Stimulated activated CD4-positive, alpha-beta T cell treated with anti-CD3 and anti-CD28 coated beads, Interleukin-4, amount 100 ng/mL, for 48 hours (primary cell): ENCODE measurements at regions not wholly inside any gene's neighbourhood (a gene's known extent, or its start where the extent isn't known, plus 50 kb on each side); places are given as distances from the start of the nearest gene placed in this dataset.

ENCODE experiments used
- DNase-seq, 2 donors: peaks; one replicate each; pipeline ENCODE4 v3.0.0-alpha.2; 2020; ENCODE audit warnings: low read depth in 2 of 2

GRCh38 chr1:116232989-116233514 is 121.9 kb downstream of the MAB21L3 start:
- DNase-seq, result no peak

GRCh38 chr1:116234429-116234828 is 123.2 kb downstream of the MAB21L3 start:
- DNase-seq, result no peak

DNA sequence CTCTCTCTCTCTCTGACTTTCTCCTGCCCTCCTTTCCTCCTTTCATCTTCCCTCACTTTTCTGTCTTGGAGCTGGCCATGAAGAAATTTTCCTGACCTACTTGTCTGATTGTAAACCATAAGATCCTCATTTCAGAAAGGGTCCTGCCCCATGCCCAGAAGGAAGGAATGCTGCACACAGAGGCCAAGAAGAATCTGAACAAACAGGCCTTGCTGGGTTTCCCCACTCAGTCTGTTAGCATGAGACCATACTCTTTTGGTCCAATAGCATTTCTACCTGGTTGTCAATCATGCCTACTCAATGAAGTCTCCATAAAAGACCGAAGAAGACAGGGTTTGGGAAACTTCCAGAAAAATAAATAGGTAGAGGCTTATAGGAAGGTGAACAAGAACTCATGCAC is 128.7 kb downstream of the MAB21L3 start:
- DNase-seq, result no peak

GRCh38 chr1:116242741-116243140 is 130.3 kb upstream of the ATP1A1 start:
- DNase-seq, result no peak

DNA sequence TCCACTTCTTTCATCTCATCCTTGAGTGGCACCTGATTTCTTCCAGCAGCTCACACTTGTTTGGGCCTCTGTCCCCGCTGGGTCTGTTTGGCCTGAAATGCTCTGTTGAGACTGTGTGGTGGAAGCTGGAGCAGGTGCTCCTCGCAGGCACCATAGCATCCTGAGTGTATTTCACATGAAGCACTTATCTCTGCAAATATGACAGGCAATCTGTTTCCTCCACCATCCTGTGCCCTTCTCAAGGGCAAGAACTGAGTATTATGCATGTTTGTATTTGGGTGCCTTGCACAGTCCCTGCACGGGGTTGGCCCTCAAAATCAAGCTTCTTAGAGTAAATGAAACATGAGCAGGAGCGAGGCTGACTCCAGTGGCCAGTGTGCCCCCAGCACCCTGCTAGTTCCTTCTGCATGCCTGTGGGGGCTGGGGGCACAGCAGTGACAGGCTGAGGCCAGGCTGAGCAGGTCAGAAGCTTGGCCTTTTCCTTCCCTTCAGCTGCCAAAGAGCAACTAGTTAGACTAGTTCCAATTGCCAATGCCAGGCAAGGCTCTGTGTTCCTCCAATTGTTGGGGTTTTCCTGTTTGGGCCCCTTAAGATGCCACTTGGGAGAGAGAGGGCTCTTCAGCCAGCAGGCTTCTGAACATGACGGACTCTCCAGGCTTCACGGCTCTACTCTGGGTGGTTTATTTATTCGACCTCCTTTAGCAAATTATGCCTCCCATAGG is 129.6 kb upstream of the ATP1A1 start:
- no peak for DNase-seq

DNA sequence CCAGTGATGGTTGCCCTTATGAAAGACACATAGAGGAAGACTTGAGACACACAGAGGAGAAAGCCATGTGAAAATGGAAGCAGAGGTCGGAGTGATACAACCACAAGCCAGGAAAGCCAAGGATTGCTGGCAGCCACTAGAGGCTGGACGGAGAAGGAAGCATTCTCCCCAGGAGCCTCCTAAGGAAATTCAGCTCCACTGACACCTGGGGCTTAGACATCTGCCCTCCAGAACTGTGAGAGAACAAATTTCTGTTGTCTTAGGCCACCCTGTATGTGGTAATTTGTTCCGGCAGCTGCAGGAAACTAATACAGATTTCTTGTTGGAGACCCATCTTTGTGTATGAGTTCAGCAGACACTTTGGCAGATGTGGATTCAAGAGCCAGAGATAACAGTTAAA is 126.9 kb upstream of the ATP1A1 start:
- no peak for DNase-seq

GRCh38 chr1:116252271-116252670 is 120.8 kb upstream of the ATP1A1 start:
- DNase-seq, result no peak

GRCh38 chr1:116252785-116253184 is 120.3 kb upstream of the ATP1A1 start:
- no peak for DNase-seq

DNA sequence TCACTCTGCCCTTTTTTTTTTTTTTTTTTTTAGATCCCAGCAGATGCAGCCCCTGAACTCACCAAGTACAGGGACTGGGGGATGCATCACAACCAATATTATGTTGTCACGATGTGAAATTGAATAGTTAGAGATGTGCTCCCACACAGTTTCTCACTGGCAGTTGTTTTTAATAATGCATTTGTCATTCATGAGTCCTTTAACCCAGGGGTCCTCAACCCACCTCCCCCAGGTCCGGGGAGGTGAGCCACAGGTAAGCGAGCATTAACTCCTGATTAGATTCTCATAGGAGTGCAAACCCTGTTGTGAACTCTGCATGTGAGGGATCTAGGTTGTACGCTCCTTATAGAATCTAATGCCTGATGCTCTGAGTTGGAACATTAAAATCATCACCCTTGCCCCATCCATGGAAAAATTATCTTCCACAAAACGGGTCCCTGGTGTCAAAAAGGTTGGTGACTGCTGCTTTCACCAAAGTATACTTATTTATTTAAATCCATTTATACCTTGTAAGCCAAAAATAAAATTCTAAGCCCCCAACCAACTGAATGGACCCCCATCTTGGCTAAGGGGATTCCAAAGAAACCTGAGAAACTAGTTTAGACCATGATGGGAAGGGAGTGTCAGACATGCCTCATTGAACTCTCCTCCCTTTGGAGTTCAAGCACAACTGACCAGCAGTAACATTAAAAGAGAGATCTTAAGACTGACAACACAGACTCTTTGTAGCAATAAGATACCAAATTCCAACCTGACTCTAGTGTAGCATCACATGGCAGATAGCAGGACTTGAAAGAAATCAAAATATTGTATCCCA is 119.3 kb upstream of the ATP1A1 start:
- no peak for DNase-seq

DNA sequence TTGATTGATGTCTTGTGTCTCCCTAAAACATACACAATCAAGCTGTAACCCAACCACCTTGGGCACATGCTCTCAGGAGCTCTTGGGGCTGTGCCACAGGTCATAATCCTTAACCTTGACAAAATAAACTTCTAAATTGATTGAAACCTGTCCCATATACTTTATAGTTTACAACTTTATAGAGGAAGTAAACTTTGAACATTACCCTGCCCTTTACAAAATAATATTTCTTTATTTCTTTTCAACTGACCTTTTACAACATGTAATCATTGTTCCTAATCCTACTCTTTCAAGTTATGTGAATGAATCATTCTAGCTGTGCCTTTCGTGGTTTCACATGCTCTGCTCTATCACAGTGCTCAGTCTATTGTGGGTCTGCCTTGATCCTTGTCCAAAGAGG is 118.3 kb upstream of the ATP1A1 start:
- no peak for DNase-seq

DNA sequence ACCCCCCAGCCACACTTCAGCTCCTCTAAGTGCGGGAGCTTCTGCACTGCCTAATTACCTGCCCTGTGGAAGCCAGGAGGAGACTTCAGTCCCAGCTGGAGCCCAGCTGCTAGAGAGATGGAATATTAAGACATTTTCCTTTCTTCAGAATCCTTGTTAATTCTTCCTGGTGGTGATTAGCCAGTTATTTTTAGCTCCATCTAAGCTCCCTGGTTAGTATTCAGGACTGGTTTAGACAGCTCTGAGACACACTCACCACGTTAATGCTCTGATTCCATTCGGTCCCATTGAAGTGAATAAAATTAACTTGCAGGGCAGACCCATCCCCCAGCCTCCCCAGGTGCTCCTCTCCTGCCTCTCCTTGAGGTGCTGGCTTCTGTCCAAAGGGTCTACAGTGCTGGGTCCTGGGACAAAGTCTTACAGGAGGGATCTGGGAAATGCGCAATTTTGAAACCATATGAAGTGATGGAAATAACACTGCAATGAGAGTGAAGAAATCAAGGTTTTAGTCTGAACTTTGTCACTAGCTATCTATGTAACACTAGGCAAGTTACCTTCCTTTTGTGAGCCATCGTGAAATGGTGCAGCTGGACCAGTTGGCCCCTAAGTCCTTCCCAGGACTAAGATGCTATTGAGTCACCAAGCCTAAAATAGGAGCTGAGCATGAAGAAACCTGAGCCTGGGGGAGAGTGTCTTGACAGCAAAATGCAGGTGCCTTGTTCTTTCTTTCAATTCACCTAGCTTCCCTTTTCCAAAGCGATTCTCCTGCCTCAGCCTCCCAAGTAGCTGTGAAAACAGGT is 117.4 kb upstream of the ATP1A1 start:
- no peak for DNase-seq

DNA sequence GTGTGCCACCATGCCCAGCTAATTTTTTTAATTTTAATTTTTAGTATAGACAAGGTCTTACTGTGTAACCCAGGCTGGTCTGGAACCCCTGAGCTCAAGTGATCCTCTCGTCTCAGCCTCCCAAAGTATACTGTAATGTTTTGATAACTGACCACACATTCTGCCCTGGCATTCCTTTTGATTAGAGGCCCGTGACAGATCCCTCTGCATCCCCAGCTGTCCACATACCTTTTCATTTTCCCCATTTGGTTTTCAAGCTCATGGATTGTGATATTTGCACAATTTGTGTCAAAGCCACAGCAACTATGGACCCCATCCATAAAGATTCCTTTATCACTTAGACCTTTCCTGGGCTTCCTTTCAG is 116.8 kb upstream of the ATP1A1 start:
- no peak for DNase-seq

GRCh38 chr1:116256875-116257274 is 116.2 kb upstream of the ATP1A1 start:
- DNase-seq, result no peak

DNA sequence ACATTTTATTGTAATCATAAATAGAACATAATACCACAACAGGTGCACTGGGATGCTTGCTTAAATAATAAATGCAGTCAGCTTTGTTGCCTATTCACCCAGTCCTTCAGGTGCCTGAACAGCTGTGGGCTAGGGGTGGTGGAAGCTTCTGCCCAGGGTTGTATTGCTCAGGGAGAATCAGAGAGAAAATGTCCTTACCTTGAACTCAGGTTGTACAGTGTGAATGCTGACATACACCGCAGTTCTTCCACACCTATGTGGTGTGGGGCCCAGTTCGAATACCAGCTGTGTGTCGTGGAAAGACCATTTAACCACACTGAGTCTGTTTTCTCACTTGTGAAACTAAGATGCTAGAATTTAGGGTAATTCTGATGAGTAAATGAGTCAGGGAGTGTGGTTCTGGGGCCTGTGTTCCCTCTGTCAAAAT is 115.7 kb upstream of the ATP1A1 start:
- no peak for DNase-seq

DNA sequence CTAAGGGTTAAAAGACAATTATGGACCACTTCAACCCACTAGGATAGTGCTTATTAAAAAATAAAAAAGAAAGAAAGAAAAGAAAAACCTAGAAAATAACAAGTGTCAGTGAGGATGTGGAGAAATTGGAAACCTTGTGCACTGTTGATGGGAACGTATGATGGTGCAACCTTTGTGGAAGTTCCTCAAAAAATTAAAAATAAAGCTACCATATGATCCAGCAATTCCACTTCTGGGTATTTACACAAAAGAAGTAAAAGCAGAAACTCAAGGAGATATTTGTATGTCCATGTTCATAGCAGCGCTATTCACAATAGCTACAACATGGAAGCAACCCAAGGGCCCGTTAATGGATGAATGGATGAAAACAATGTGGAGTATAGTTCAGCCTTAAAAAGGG is 115.2 kb upstream of the ATP1A1 start:
- DNase-seq, result no peak

DNA sequence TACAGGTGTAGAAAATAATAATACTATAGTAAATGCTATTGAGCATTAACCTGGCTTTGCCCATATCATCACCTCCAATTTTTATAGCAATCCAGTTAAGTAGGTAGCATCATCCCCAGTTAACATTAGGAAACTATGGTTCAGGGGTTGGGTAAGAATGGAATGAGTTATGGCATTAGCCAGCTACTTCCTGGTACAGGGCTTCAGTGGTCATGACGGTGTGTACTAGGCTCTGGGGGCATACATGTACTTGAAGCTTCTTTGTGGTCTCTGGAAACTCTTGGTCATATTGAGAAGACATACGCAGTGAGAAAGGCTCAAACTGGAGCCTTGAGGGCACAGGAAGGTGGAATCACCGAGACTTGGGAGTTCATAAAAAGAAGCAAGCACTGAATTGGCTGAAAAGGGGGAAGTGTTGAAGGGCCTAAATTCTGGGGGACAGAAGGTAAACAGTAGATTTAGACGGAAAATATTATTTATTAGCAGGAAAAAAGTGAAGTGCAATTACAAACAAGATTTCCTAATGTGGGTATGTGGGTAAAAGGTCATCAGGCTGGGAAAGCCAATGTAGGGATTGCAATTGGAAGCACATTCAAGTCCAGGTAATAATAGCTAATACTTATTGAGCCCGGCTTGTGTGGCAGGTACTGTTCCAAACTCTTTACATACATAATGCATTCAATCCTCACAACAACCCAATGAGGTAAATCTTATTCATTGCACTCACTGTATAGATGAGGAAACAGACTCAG is 114.2 kb upstream of the ATP1A1 start:
- no peak for DNase-seq

DNA sequence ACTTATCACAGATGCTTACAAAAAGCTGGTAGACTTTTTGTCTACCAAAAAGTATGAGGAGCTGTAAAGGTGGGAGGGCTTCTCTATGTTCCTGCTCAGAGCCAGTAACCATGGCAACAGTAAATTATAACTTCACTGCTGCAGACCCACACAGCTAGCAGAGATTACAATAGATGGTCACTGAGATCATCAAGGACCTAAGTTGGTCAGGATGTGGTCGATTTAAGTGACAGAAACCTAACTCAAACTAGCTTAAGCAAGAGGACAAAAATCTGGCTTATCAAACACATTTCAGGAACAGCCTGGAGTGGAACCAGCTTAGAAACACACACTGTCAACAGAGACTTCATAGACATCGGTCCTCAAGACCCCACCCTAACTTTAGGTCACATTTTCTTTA is 113.4 kb upstream of the ATP1A1 start:
- no peak for DNase-seq

GRCh38 chr1:116260115-116260514 is 112.9 kb upstream of the ATP1A1 start:
- no peak for DNase-seq

- DNase-seq, result no peak
Observed at GRCh38 chr1:116260621-116261020, 112.4 kb upstream of the ATP1A1 start.

GRCh38 chr1:116261227-116261626 is 111.8 kb upstream of the ATP1A1 start:
- no peak for DNase-seq

DNA sequence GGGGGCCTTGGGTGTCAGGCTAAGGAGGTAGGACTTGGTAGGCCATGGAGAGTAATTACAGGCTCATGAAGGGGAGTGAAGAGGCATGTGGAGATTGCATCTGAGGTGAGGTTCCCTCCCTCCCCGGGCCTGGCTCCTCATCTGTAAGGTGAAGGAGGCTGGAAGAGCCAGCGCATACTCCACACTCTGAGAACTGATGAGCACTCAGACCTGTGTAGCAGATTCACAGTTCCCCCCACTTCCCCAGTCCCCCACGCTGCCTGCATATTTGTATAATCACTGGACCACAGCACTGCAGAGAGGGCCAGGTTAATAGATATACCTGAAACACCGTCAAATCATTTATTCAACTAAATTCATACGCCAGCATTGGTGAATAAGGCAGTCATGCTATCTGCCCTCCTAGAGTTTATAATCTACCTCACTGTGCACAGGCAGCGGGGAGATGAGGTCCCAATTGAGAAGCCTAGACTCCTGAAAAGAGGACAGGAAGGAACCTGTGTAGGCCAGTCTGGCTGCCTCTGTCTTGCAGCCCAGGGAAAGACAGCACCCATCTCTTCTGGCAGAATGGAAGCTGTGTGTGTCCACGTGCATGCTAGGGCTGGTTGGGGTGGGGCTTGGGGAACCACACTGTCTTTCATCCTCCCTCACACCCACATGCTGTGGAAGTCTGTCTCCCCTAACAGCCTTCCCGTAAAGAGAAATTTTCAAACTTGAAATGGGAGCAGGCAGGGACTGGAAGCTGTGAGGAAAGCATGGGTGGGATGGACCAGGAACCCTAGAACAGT is 110.6 kb upstream of the ATP1A1 start:
- no peak for DNase-seq
